ENCODE measurements at regions not wholly inside any gene's neighbourhood (a gene's known extent, or its start where the extent isn't known, plus 50 kb on each side); places are given as distances from the start of the nearest gene placed in this dataset.

DNA sequence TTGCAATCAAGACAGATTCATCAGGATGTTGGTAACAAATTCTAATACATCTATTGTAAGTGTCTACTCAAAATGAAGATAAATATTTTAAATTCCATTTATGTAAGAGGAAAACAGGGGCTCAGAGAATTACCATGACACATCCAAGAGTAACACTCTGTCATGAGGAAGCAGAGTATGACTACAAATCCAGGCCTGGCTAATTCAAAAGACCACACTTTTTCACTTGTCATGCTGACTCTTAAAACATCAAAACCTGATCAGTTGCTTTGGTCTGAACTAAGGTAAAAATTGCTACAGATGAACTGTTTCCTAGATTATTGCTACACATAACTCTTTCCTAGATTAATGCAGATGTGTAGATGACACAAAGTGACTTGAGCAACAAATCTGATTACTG, 880.6 kb downstream of the TSN start:
- no peak overlapping the region for H3K27ac ChIP-seq (ENCODE audit: low read length)
- peaks cover 9% of the 10 kb centered on the region in 2 donors for H3K9me3 Mint-ChIP-seq
- H3K4me3 ChIP-seq (ENCODE audit: low read length) = no peak overlapping the region

DNA sequence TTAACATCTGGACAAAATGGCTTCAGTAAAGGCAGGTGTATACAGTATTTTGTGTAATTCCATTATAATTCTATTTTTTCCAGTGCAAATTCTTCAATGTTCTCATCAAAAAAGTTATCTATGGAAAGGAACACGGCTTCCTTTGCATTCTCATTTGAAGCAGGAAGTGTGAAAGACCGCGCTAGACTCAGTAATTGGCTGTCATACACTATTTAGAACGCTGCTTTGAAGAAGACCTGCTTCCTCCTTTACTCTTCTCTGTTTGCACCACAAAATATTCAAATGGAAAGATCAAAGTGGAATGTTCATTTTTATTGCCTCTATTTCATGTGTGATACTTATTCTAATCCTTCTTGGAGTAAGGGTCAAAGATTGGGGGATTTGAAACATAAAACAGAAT, 883.7 kb downstream of the TSN start:
- Histone ChIP-seq H3K4me1 (ENCODE audit: control insufficient read depth, insufficient read depth, low read length) (no peaks in the 10 kb centered on the region), H3K4me3 (ENCODE audit: low read length) (no peak overlapping the region), H3K36me3 (ENCODE audit: control insufficient read depth, insufficient read depth, low read length) (no peaks in the 10 kb centered on the region), H3K9me3 (ENCODE audit: control insufficient read depth, insufficient read depth, low read length) (no peaks in the 10 kb centered on the region), H3K27ac (ENCODE audit: low read length) (no peak overlapping the region), H3K27me3 (ENCODE audit: control insufficient read depth, insufficient read depth, low read length) (no peaks in the 10 kb centered on the region)
- H3K4me1 Mint-ChIP-seq = no peaks in the 10 kb centered on the region
- no peaks in the 10 kb centered on the region for H3K36me3 Mint-ChIP-seq
- no peak overlapping the region for H3K27ac Mint-ChIP-seq
- peaks cover 7 to 13% of the 10 kb centered on the region in 2 donors for H3K9me3 Mint-ChIP-seq
- 72% methylated on average over 4 of the region's 4 CpGs for WGBS (ENCODE audit: insufficient coverage)
- H3K27me3 Mint-ChIP-seq (ENCODE audit: low read depth in 2 of 2) = no peaks in the 10 kb centered on the region
- TF ChIP-seq, protein P1, sequence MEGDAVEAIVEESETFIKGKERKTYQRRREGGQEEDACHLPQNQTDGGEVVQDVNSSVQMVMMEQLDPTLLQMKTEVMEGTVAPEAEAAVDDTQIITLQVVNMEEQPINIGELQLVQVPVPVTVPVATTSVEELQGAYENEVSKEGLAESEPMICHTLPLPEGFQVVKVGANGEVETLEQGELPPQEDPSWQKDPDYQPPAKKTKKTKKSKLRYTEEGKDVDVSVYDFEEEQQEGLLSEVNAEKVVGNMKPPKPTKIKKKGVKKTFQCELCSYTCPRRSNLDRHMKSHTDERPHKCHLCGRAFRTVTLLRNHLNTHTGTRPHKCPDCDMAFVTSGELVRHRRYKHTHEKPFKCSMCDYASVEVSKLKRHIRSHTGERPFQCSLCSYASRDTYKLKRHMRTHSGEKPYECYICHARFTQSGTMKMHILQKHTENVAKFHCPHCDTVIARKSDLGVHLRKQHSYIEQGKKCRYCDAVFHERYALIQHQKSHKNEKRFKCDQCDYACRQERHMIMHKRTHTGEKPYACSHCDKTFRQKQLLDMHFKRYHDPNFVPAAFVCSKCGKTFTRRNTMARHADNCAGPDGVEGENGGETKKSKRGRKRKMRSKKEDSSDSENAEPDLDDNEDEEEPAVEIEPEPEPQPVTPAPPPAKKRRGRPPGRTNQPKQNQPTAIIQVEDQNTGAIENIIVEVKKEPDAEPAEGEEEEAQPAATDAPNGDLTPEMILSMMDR (IDR thresholded peaks at IDR 0.05) = no peak
- no peak for ATAC-seq
- DNase-seq = no peak
- intact Hi-C loops (cut with micrococcal nuclease) = no loop called here
- no peak overlapping the region for H3K4me3 Mint-ChIP-seq

More for the DNA sequence above, 880.6 kb downstream of the TSN start:
- Histone ChIP-seq H3K36me3 (ENCODE audit: control insufficient read depth, insufficient read depth, low read length) (no peaks in the 10 kb centered on the region), H3K4me1 (ENCODE audit: control insufficient read depth, insufficient read depth, low read length) (no peaks in the 10 kb centered on the region), H3K9me3 (ENCODE audit: control insufficient read depth, insufficient read depth, low read length) (no peaks in the 10 kb centered on the region), H3K27me3 (ENCODE audit: control insufficient read depth, insufficient read depth, low read length) (no peaks in the 10 kb centered on the region)
- Mint-ChIP-seq H3K27me3 (ENCODE audit: low read depth in 2 of 2) (no peaks in the 10 kb centered on the region), H3K4me3 (no peak overlapping the region), H3K27ac (no peak overlapping the region), H3K36me3 (no peaks in the 10 kb centered on the region), H3K4me1 (no peaks in the 10 kb centered on the region)
- TF ChIP-seq, protein P1 (IDR thresholded peaks at IDR 0.05) = no peak
- intact Hi-C loops (cut with micrococcal nuclease) = no loop called here
- ATAC-seq (no peak), DNase-seq (no peak)

DNA sequence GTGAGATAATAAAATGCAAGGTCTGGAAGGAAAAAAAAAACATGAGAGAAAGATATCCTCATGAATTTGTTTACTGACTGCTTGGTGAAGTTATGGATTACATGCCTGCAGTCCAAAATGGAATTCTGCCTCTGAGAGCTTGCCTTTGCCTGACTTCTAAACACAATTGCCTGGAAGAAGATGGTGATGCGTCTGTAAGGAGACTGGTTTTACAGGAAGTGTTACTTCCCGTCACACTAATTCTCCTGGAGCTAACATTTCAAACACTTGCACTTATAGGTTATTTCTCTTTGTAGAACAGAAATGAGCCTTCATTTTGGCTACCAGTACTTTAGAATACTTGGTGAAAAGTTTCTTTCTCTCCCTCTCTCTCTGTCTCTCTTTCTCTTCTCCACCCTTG, 884.3 kb downstream of the TSN start:
- H3K27me3 ChIP-seq (ENCODE audit: control insufficient read depth, insufficient read depth, low read length) = no peaks in the 10 kb centered on the region
- H3K27ac ChIP-seq (ENCODE audit: low read length) = no peak overlapping the region
- no peaks in the 10 kb centered on the region for H3K36me3 ChIP-seq (ENCODE audit: control insufficient read depth, insufficient read depth, low read length)
- TF ChIP-seq, protein P1 (IDR thresholded peaks at IDR 0.05) = no peak
- no peaks in the 10 kb centered on the region for H3K4me1 Mint-ChIP-seq
- ATAC-seq (no peak), DNase-seq (no peak)
- no peaks in the 10 kb centered on the region for H3K9me3 ChIP-seq (ENCODE audit: control insufficient read depth, insufficient read depth, low read length)
- H3K4me3 ChIP-seq (ENCODE audit: low read length) = no peak overlapping the region
- no peak overlapping the region for H3K4me3 Mint-ChIP-seq
- no peaks in the 10 kb centered on the region for H3K4me1 ChIP-seq (ENCODE audit: control insufficient read depth, insufficient read depth, low read length)
- H3K36me3 Mint-ChIP-seq = no peaks in the 10 kb centered on the region
- intact Hi-C loops (cut with micrococcal nuclease) = no loop called here
- peaks cover 7 to 13% of the 10 kb centered on the region in 2 donors for H3K9me3 Mint-ChIP-seq
- WGBS (ENCODE audit: insufficient coverage) = no CpG with 5 or more reads among the region's 2 CpGs
- no peak overlapping the region for H3K27ac Mint-ChIP-seq
- H3K27me3 Mint-ChIP-seq (ENCODE audit: low read depth in 2 of 2) = no peaks in the 10 kb centered on the region

DNA sequence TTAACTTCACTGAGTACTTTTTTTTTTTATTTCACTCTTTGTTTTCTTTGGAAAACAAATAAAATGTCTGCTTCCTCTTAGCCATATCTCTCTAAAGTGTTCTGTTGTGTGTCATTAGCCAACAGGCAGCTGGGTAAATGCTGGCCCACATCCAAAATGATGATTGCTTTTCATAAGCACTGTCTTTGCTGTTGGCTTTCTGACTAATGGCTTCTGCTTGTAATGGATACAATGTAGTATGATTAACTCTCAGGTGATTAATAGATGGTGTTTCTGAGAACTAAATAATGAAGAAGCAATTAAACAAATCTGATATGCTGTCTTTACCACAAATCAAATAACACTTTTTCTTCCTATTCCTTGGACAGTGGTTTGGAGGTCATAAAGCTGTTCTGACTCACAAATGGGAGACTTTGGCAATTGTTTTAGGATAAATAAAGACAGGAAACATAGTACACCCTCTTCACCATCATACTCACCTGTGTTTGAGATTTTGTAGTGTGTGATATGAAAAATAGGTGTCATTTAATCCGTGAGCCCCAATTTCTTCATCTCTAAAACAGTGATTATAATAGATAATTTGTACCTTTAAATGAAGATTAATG, 888.4 kb downstream of the TSN start:
- Histone ChIP-seq H3K9me3 (ENCODE audit: control insufficient read depth, insufficient read depth, low read length) (no peaks in the 10 kb centered on the region), H3K4me1 (ENCODE audit: control insufficient read depth, insufficient read depth, low read length) (no peaks in the 10 kb centered on the region), H3K36me3 (ENCODE audit: control insufficient read depth, insufficient read depth, low read length) (no peaks in the 10 kb centered on the region), H3K27me3 (ENCODE audit: control insufficient read depth, insufficient read depth, low read length) (no peaks in the 10 kb centered on the region), H3K4me3 (ENCODE audit: low read length) (no peak overlapping the region), H3K27ac (ENCODE audit: low read length) (no peak overlapping the region)
- H3K36me3 Mint-ChIP-seq = no peaks in the 10 kb centered on the region
- ATAC-seq (no peak), DNase-seq (no peak)
- no peaks in the 10 kb centered on the region for H3K4me1 Mint-ChIP-seq
- intact Hi-C loops (cut with micrococcal nuclease) = no loop called here
- TF ChIP-seq, protein P1 (IDR thresholded peaks at IDR 0.05) = no peak
- no peak overlapping the region for H3K27ac Mint-ChIP-seq
- no CpG with 5 or more reads among the region's 1 CpG for whole genome bisulfite sequencing (ENCODE audit: insufficient coverage)
- H3K9me3 Mint-ChIP-seq = peaks cover 10 to 16% of the 10 kb centered on the region in 2 donors
- H3K27me3 Mint-ChIP-seq (ENCODE audit: low read depth in 2 of 2) = no peaks in the 10 kb centered on the region
- H3K4me3 Mint-ChIP-seq = no peak overlapping the region

Measured in natural killer cell (primary cell).